ENCODE measurements at regions not wholly inside any gene's neighbourhood (a gene's known extent, or its start where the extent isn't known, plus 50 kb on each side); places are given as distances from the start of the nearest gene placed in this dataset.
"Not testable (repeated sequence)": the region's sequence is repeated elsewhere in the genome, so short reads cannot be mapped to it uniquely, and the experiment has no call there.

GRCh38 chr10:14423111-14423744, 92.5 kb upstream of the FRMD4A start:
- DNase-seq = no peak

GRCh38 chr10:14422431-14422830, 91.7 kb upstream of the FRMD4A start:
- DNase-seq = no peak

- DNase-seq = no peak
These were observed 91.2 kb upstream of the FRMD4A start for GRCh38 chr10:14421941-14422340.

GRCh38 chr10:14417336-14417735, 86.6 kb upstream of the FRMD4A start:
- DNase-seq = not testable (repeated sequence)

GRCh38 chr10:14416308-14416700, 85.6 kb upstream of the FRMD4A start:
- DNase-seq = no peak

- DNase-seq = no peak
These were observed 85.1 kb upstream of the FRMD4A start for GRCh38 chr10:14415676-14416307.

GRCh38 chr10:14414901-14415300, 84.2 kb upstream of the FRMD4A start:
- DNase-seq = no peak

GRCh38 chr10:14413523-14413922, 82.8 kb upstream of the FRMD4A start:
- DNase-seq = no peak

- no peak for DNase-seq
These were observed 81.9 kb upstream of the FRMD4A start for GRCh38 chr10:14412624-14413023.

- no peak for DNase-seq
These were observed 79.2 kb upstream of the FRMD4A start for GRCh38 chr10:14409856-14410458.

- no peak for DNase-seq
These were observed 78.5 kb upstream of the FRMD4A start for GRCh38 chr10:14409247-14409646.

GRCh38 chr10:14408139-14408538, 77.4 kb upstream of the FRMD4A start:
- no peak for DNase-seq

GRCh38 chr10:14407567-14407966, 76.8 kb upstream of the FRMD4A start:
- no peak for DNase-seq

GRCh38 chr10:14405076-14406065, 74.6 kb upstream of the FRMD4A start:
- DNase-seq = no peak

- DNase-seq = no peak
These were observed 73.3 kb upstream of the FRMD4A start for GRCh38 chr10:14403881-14404623.

GRCh38 chr10:14403359-14403758, 72.6 kb upstream of the FRMD4A start:
- DNase-seq = no peak

- DNase-seq = no peak
These were observed 68.9 kb upstream of the FRMD4A start for GRCh38 chr10:14399641-14400040.

GRCh38 chr10:14397066-14397465, 66.3 kb upstream of the FRMD4A start:
- DNase-seq = no peak

GRCh38 chr10:14396411-14397048, 65.8 kb upstream of the FRMD4A start:
- DNase-seq = no peak

- no peak for DNase-seq
These were observed 63.5 kb upstream of the FRMD4A start for GRCh38 chr10:14394179-14394578.

GRCh38 chr10:14391342-14391741, 60.6 kb upstream of the FRMD4A start:
- DNase-seq = no peak

GRCh38 chr10:14389981-14390590, 59.4 kb upstream of the FRMD4A start:
- DNase-seq = no peak

Data from Kasumi-1 (cell line).